ENCODE measurements at regions not wholly inside any gene's neighbourhood (a gene's known extent, or its start where the extent isn't known, plus 50 kb on each side); places are given as distances from the start of the nearest gene placed in this dataset.

DNA sequence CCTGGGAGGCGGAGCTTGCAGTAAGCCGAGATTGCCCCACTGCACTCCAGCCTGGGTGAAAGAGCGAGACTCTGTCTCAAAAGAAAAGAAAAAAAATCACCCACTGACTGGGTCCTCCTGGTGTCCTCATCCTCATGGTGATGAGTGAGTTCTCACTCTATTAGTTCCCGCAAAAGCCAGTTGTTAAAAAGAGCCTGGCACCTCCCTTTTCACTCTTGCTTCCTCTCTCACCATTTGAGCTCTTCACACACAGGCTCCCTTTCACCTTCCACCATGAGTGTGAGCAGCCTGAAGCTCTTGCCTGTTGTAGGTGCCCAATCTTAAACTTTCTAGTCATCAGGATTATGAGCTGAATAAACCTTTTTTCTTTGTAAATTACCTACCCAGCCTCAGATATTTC, 176.4 kb downstream of the SLC38A4 start:
- TF ChIP-seq POLR2AphosphoS5 (IDR thresholded peaks at IDR 0.05; ENCODE audit: insufficient read depth in 1 of 2, low read depth in 1 of 2) = no peak
- TF ChIP-seq, protein P1, sequence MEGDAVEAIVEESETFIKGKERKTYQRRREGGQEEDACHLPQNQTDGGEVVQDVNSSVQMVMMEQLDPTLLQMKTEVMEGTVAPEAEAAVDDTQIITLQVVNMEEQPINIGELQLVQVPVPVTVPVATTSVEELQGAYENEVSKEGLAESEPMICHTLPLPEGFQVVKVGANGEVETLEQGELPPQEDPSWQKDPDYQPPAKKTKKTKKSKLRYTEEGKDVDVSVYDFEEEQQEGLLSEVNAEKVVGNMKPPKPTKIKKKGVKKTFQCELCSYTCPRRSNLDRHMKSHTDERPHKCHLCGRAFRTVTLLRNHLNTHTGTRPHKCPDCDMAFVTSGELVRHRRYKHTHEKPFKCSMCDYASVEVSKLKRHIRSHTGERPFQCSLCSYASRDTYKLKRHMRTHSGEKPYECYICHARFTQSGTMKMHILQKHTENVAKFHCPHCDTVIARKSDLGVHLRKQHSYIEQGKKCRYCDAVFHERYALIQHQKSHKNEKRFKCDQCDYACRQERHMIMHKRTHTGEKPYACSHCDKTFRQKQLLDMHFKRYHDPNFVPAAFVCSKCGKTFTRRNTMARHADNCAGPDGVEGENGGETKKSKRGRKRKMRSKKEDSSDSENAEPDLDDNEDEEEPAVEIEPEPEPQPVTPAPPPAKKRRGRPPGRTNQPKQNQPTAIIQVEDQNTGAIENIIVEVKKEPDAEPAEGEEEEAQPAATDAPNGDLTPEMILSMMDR (IDR thresholded peaks at IDR 0.05) = no peak
- no peak for TF ChIP-seq POLR2A (IDR thresholded peaks at IDR 0.05)

Measured in vagina (tissue), 2 donors.